ENCODE measurements at regions not wholly inside any gene's neighbourhood (a gene's known extent, or its start where the extent isn't known, plus 50 kb on each side); places are given as distances from the start of the nearest gene placed in this dataset.
A peak's percentile ranks its signal among the peaks of the same experiment; 100 is the strongest.

- DNase-seq, result no peak
These were observed 198.4 kb downstream of the SNX10 start for GRCh38 chr7:26489906-26490639.

- peak; percentile 38 for DNase-seq
These were observed 199.3 kb downstream of the SNX10 start for GRCh38 chr7:26490640-26491624.

GRCh38 chr7:26492816-26493215 lies 201.2 kb downstream of the SNX10 start:
- DNase-seq, result peak; percentile 16

GRCh38 chr7:26493737-26494428 lies 202.2 kb downstream of the SNX10 start:
- DNase-seq, result no peak

- DNase-seq, result peak; percentile 25
These were observed 203.9 kb downstream of the SNX10 start for GRCh38 chr7:26495569-26495968.

GRCh38 chr7:26497801-26498596 lies 206.3 kb downstream of the SNX10 start:
- DNase-seq, result no peak

GRCh38 chr7:26499315-26499897 lies 207.7 kb downstream of the SNX10 start:
- DNase-seq, result no peak

GRCh38 chr7:26500749-26501352 lies 209.2 kb downstream of the SNX10 start:
- peak; percentile 49 for DNase-seq

- no peak for DNase-seq
These were observed 212.9 kb downstream of the SNX10 start for GRCh38 chr7:26504411-26505120.

GRCh38 chr7:26506196-26506595 lies 214.5 kb downstream of the SNX10 start:
- DNase-seq, result no peak

- DNase-seq, result peak; percentile 80
These were observed 215.7 kb downstream of the SNX10 start for GRCh38 chr7:26507108-26507987.

- peak; percentile 98 for DNase-seq
These were observed 216.8 kb downstream of the SNX10 start for GRCh38 chr7:26508481-26508880.

- DNase-seq, result peak; percentile 90
These were observed 217.3 kb downstream of the SNX10 start for GRCh38 chr7:26508917-26509316.

GRCh38 chr7:26510231-26510957 lies 218.7 kb downstream of the SNX10 start:
- DNase-seq, result no peak

GRCh38 chr7:26511866-26512265 lies 220.2 kb downstream of the SNX10 start:
- DNase-seq, result no peak

GRCh38 chr7:26512737-26513136 lies 221.1 kb downstream of the SNX10 start:
- DNase-seq, result peak; percentile 59

GRCh38 chr7:26513948-26514347 lies 222.3 kb downstream of the SNX10 start:
- DNase-seq, result no peak

- peak; percentile 25 for DNase-seq
These were observed 223.0 kb downstream of the SNX10 start for GRCh38 chr7:26514633-26515032.

- peak; percentile 88 for DNase-seq
These were observed 223.7 kb downstream of the SNX10 start for GRCh38 chr7:26515314-26515842.

All from NCI-H146 (cell line).